ENCODE measurements at regions not wholly inside any gene's neighbourhood (a gene's known extent, or its start where the extent isn't known, plus 50 kb on each side); places are given as distances from the start of the nearest gene placed in this dataset.

GRCh38 chr5:74061292-74061691, 435.3 kb downstream of the ARHGEF28 start:
- ATAC-seq, result no peak
- Histone ChIP-seq H3K27me3 (no peaks in the 10 kb centered on the region), H3K27ac (no peak overlapping the region), H3K4me1 (peaks cover 0 to 7% (median 0%) of the 10 kb centered on the region in 12 donors), H3K4me3 (no peak overlapping the region), H3K36me3 (no peaks in the 10 kb centered on the region), H3K9me3 (no peaks in the 10 kb centered on the region)
- TF ChIP-seq, protein P1, sequence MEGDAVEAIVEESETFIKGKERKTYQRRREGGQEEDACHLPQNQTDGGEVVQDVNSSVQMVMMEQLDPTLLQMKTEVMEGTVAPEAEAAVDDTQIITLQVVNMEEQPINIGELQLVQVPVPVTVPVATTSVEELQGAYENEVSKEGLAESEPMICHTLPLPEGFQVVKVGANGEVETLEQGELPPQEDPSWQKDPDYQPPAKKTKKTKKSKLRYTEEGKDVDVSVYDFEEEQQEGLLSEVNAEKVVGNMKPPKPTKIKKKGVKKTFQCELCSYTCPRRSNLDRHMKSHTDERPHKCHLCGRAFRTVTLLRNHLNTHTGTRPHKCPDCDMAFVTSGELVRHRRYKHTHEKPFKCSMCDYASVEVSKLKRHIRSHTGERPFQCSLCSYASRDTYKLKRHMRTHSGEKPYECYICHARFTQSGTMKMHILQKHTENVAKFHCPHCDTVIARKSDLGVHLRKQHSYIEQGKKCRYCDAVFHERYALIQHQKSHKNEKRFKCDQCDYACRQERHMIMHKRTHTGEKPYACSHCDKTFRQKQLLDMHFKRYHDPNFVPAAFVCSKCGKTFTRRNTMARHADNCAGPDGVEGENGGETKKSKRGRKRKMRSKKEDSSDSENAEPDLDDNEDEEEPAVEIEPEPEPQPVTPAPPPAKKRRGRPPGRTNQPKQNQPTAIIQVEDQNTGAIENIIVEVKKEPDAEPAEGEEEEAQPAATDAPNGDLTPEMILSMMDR (IDR thresholded peaks at IDR 0.05), result no peak
- no peak for TF ChIP-seq POLR2A (IDR thresholded peaks at IDR 0.05)
- WGBS, 4 donors, result 92 to 100% (median 97%) methylated on average over 1 of the region's 1 CpG
- intact Hi-C loops (cut with DNase I), result no loop called here
- no peak for DNase-seq

GRCh38 chr5:74059706-74060105, 433.7 kb downstream of the ARHGEF28 start:
- no peaks in the 10 kb centered on the region for H3K9me3 ChIP-seq
- TF ChIP-seq, protein P1 (IDR thresholded peaks at IDR 0.05), result no peak
- no peak for TF ChIP-seq POLR2A (IDR thresholded peaks at IDR 0.05)
- no peaks in the 10 kb centered on the region for H3K36me3 ChIP-seq
- H3K27me3 ChIP-seq, result no peaks in the 10 kb centered on the region
- no peak overlapping the region for H3K27ac ChIP-seq
- 32 to 86% (median 73%) methylated on average over 1 of the region's 1 CpG for WGBS, 4 donors
- no peak overlapping the region for H3K4me3 ChIP-seq
- ATAC-seq (no peak), DNase-seq (no peak)
- intact Hi-C loops (cut with DNase I), result loop anchor here in 1 of 10 donors (10.0 kb wide), 1 partner anchor 105 kb away; no protein-coding TSS in a partner anchor
- H3K4me1 ChIP-seq, result peaks cover 0 to 16% (median 0%) of the 10 kb centered on the region in 12 donors

DNA sequence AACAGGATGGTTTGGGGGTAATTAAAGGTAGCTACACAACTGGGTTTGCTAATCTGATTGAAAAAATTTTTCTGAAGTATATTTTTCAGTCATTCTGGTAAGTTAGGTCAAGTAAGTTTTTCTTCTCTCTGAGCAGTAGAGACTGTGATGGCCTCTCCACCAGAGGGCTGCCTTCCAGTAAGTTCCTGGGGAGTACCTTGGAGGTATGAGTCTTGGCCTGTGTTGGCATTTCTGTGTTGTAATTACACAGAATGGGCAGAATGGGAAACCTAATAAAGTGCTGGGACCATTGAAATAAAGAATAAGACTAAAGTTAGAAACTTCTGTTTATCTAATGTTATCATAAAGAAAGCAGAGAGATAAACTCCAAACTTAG, 430.8 kb downstream of the ARHGEF28 start:
- no peaks in the 10 kb centered on the region for H3K36me3 ChIP-seq
- peak overlapping the region in 4 of 12 donors; percentile 21 to 54 (median 44) for H3K27ac ChIP-seq
- H3K4me1 ChIP-seq, result peaks cover 0 to 16% (median 0%) of the 10 kb centered on the region in 12 donors
- DNase-seq, result no peak
- intact Hi-C loops (cut with DNase I), result loop anchor here in 2 of 10 donors (2.0 to 10.0 kb wide), 2 partner anchors 108 to 584 kb away; partner anchors contain the start of gene ENC1 (in 1 of the 2)
- ATAC-seq, result peak in 3 of 4 donors; percentile 44 to 66 (median 49)
- TF ChIP-seq, protein P1 (IDR thresholded peaks at IDR 0.05), result peak in 10 of 12 donors; percentile 10 to 57 (median 35)
- TF ChIP-seq POLR2A (IDR thresholded peaks at IDR 0.05), result no peak
- H3K27me3 ChIP-seq, result no peaks in the 10 kb centered on the region
- H3K4me3 ChIP-seq, result no peak overlapping the region
- no peaks in the 10 kb centered on the region for H3K9me3 ChIP-seq

- Histone ChIP-seq H3K9me3 (no peaks in the 10 kb centered on the region), H3K27me3 (no peaks in the 10 kb centered on the region), H3K4me1 (peaks cover 0 to 16% (median 0%) of the 10 kb centered on the region in 12 donors), H3K4me3 (no peak overlapping the region), H3K27ac (peak overlapping the region in 5 of 12 donors; percentile 14 to 54 (median 35)), H3K36me3 (no peaks in the 10 kb centered on the region)
- ATAC-seq (peak in 1 of 4 donors; percentile 58), DNase-seq (no peak)
- intact Hi-C loops (cut with DNase I), result loop anchor here in 2 of 10 donors (2.0 to 10.0 kb wide), 2 partner anchors 109 to 585 kb away; partner anchors contain the start of gene ENC1 (in 1 of the 2)
- 59 to 67% (median 64%) methylated on average over 7 of the region's 7 CpGs for WGBS, 4 donors
- no peak for TF ChIP-seq POLR2A (IDR thresholded peaks at IDR 0.05)
- TF ChIP-seq, protein P1 (IDR thresholded peaks at IDR 0.05), result no peak
Observed at GRCh38 chr5:74056107-74056788, 430.3 kb downstream of the ARHGEF28 start.
